ENCODE measurements at regions not wholly inside any gene's neighbourhood (a gene's known extent, or its start where the extent isn't known, plus 50 kb on each side); places are given as distances from the start of the nearest gene placed in this dataset.

GRCh38 chr4:18103876-18104605, 82.5 kb upstream of the LCORL start:
- H3K56ac ChIP-seq (ENCODE audit: insufficient read length, low read depth, low read length): no peak overlapping the region
- no peaks in the 10 kb centered on the region for H3K9me3 ChIP-seq (ENCODE audit: control insufficient read depth, low read depth, low read length)
- no peak overlapping the region for H3K18ac ChIP-seq (ENCODE audit: insufficient read length, low read depth, low read length)
- no peaks in the 10 kb centered on the region for H3K27me3 ChIP-seq (ENCODE audit: insufficient read depth, low read length)
- no peaks in the 10 kb centered on the region for H4K20me1 ChIP-seq (ENCODE audit: control insufficient read depth, insufficient read depth, insufficient read length)
- no peak overlapping the region for H2BK20ac ChIP-seq (ENCODE audit: low read depth, low read length, poor library complexity, severe bottlenecking)
- H3K14ac ChIP-seq (ENCODE audit: insufficient read depth, low read length): no peak overlapping the region
- no peak overlapping the region for H4K8ac ChIP-seq (replicated peaks; ENCODE audit: insufficient read length, low read depth, low read length)
- no peak for TF ChIP-seq CTCF (conservative IDR thresholded peaks at IDR 0.05)
- H3K4me1 ChIP-seq (ENCODE audit: insufficient read depth, low read length): no peaks in the 10 kb centered on the region
- no peak overlapping the region for H2AFZ ChIP-seq (ENCODE audit: low read length)
- H3K4me3 Mint-ChIP-seq: no peak overlapping the region
- no peak overlapping the region for H3T11ph ChIP-seq (ENCODE audit: low read length)
- no peak overlapping the region for H2BK15ac ChIP-seq (ENCODE audit: low read depth, low read length)
- H4K5ac ChIP-seq (ENCODE audit: insufficient read length, low read depth, low read length): no peak overlapping the region
- H3K23ac ChIP-seq (ENCODE audit: insufficient read length, low read depth, low read length): no peak overlapping the region
- no peak overlapping the region for H4K91ac ChIP-seq (ENCODE audit: insufficient read length, low read depth, low read length)
- no peaks in the 10 kb centered on the region for H3K27me3 Mint-ChIP-seq (ENCODE audit: low read depth)
- no peak for DNase-seq
- no peak overlapping the region for H3K27ac ChIP-seq (ENCODE audit: insufficient read length, low read depth, low read length)
- H2BK5ac ChIP-seq (ENCODE audit: insufficient read length, low read length): no peak overlapping the region
- no peaks in the 10 kb centered on the region for H3K79me2 ChIP-seq (ENCODE audit: insufficient read depth, low read length)
- H3K4ac ChIP-seq (ENCODE audit: low read depth, low read length): no peak overlapping the region
- no peaks in the 10 kb centered on the region for H3K79me1 ChIP-seq (ENCODE audit: insufficient read depth, low read depth, low read length, poor library complexity, severe bottlenecking)
- H3K4me2 ChIP-seq (ENCODE audit: insufficient read depth, insufficient read length, low read length): no peak overlapping the region
- H3K36me3 Mint-ChIP-seq (ENCODE audit: insufficient read depth in 1 of 3, low read depth in 3 of 3): no peaks in the 10 kb centered on the region
- no peaks in the 10 kb centered on the region for H3K4me1 Mint-ChIP-seq
- H2BK120ac ChIP-seq (ENCODE audit: low read depth, low read length, poor library complexity, severe bottlenecking): no peak overlapping the region
- H3K9me3 Mint-ChIP-seq: no peaks in the 10 kb centered on the region; a peak in 1 of 5 replicates
- no peak overlapping the region for H3K9ac ChIP-seq (ENCODE audit: extremely low read depth, insufficient read length, low read length)
- no peaks in the 10 kb centered on the region for H3K23me2 ChIP-seq (ENCODE audit: insufficient read length, low read depth, low read length, poor library complexity, severe bottlenecking)
- H2AK5ac ChIP-seq (ENCODE audit: insufficient read length, low read length): no peak overlapping the region
- H3K27ac Mint-ChIP-seq: no peak overlapping the region
- no peak overlapping the region for H2BK12ac ChIP-seq (ENCODE audit: insufficient read length, low read depth, low read length)
- no CpG with 5 or more reads among the region's 3 CpGs for WGBS (ENCODE audit: extremely low coverage, insufficient read length, low lambda C conversion rate)
